HEK293T (cell line): ENCODE measurements at regions not wholly inside any gene's neighbourhood (a gene's known extent, or its start where the extent isn't known, plus 50 kb on each side); places are given as distances from the start of the nearest gene placed in this dataset.

Experiments used
- CTBP1 ChIP-seq: fragments of 450-650 bp; IDR thresholded peaks from 2 replicates; pipeline ENCODE4 v1.6.1; 2016; ENCODE audit warnings: borderline replicate concordance
- ELF4 ChIP-seq: fragments of 450-650 bp; IDR thresholded peaks from 2 replicates; pipeline ENCODE4 v1.6.1; 2017; ENCODE audit warnings: antibody characterized with exemption
- FOXK2 ChIP-seq: fragments of 450-650 bp; IDR thresholded peaks from 2 replicates; pipeline ENCODE4 v1.6.1; 2016; ENCODE audit warnings: mild to moderate bottlenecking
- FOXM1 ChIP-seq: fragments of 450-650 bp; IDR thresholded peaks from 2 replicates; pipeline ENCODE4 v1.6.1; 2017; ENCODE audit warnings: mild to moderate bottlenecking, borderline replicate concordance
- HDGF ChIP-seq: fragments of 450-650 bp; IDR thresholded peaks from 2 replicates; pipeline ENCODE4 v1.6.1; 2017; ENCODE audit warnings: antibody characterized with exemption, borderline replicate concordance
- NFRKB ChIP-seq: fragments of 450-650 bp; IDR thresholded peaks from 2 replicates; pipeline ENCODE4 v1.6.1; 2016; ENCODE audit warnings: mild to moderate bottlenecking, moderate library complexity
- PKNOX1 ChIP-seq: fragments of 450-650 bp; IDR thresholded peaks from 2 replicates; pipeline ENCODE4 v1.6.1; 2016
- SP1 ChIP-seq: fragments of 450-650 bp; IDR thresholded peaks from 2 replicates; pipeline ENCODE4 v1.6.1; 2017
- SUZ12 ChIP-seq: fragments of 450-650 bp; IDR thresholded peaks from 2 replicates; pipeline ENCODE4 v1.6.1; 2016; ENCODE audit warnings: mild to moderate bottlenecking
- TARDBP ChIP-seq: fragments of 450-650 bp; IDR thresholded peaks from 2 replicates; pipeline ENCODE4 v1.6.1; 2016
- ZNF384 ChIP-seq: fragments of 450-650 bp; IDR thresholded peaks from 2 replicates; pipeline ENCODE4 v1.6.1; 2016

GRCh38 chr13:33467556-33467955, 182.0 kb upstream of the STARD13 start:
- TF ChIP-seq HDGF: no peak
- TF ChIP-seq NFRKB: no peak
- TF ChIP-seq FOXK2: no peak
- no peak for TF ChIP-seq TARDBP
- TF ChIP-seq FOXM1: no peak
- no peak for TF ChIP-seq ZNF384
- TF ChIP-seq CTBP1: no peak
- TF ChIP-seq ELF4: no peak
- no peak for TF ChIP-seq SP1
- TF ChIP-seq SUZ12: no peak
- TF ChIP-seq PKNOX1: no peak
